GM12892 (cell line): ENCODE measurements at regions not wholly inside any gene's neighbourhood (a gene's known extent, or its start where the extent isn't known, plus 50 kb on each side); places are given as distances from the start of the nearest gene placed in this dataset.
"Not testable (repeated sequence)": the region's sequence is repeated elsewhere in the genome, so short reads cannot be mapped to it uniquely, and the experiment has no call there.

Source experiments
- DNase-seq: peaks from one replicate; pipeline ENCODE4 v3.0.0; 2011; ENCODE audit not compliant: insufficient read length
- FAIRE-seq: peaks from 2 replicates; lab custom pipeline; 2011; peaks lifted over from hg19 to GRCh38; lab: Jason Lieb, UNC
- POLR2A ChIP-seq: IDR thresholded peaks from 2 replicates; pipeline ENCODE4 v1.6.1; 2011; ENCODE audit warnings: low read depth, low read length, control low read depth
- POLR2AphosphoS5 ChIP-seq: IDR thresholded peaks from 2 replicates; pipeline ENCODE4 v1.6.1; 2011; ENCODE audit warnings: low read depth, low read length, control low read depth
- TAF1 ChIP-seq: IDR thresholded peaks from 2 replicates; pipeline ENCODE4 v1.6.1; 2011; ENCODE audit warnings: low read depth, mild to moderate bottlenecking, control low read depth, low read length, borderline replicate concordance

DNA sequence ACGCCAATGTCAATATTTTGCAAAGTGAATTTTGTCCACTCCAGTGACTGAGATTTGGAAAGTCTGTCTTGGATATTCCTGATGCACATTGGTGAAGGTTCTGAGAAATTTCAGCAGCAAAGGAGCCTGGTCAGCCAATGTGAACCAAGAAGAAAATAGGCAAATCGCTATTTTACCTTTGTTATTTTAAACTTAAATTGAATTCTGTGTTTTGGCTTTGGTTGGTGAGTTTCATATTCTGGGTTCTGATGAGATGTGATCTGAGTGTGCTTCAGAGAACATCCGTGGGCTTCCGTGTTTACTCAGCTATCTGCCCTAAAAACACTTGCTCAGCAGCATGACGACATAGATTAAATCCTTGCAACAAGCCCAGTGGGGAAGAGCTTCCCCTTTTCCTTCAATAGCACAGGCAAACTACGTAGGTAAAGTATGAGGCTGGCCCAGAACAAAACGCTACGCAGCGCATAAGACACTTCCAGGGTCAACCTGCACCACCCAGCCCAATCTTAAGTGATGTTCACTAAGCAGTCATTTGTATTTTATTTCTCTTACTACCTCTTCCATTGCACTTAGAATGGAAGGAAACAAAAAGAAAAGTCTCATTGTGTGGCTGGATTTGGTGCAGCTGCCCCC is 176.4 kb upstream of the KAZN start:
- no peak for FAIRE-seq
- TF ChIP-seq TAF1 (no peak), POLR2A (no peak), POLR2AphosphoS5 (no peak)
- no peak for DNase-seq

DNA sequence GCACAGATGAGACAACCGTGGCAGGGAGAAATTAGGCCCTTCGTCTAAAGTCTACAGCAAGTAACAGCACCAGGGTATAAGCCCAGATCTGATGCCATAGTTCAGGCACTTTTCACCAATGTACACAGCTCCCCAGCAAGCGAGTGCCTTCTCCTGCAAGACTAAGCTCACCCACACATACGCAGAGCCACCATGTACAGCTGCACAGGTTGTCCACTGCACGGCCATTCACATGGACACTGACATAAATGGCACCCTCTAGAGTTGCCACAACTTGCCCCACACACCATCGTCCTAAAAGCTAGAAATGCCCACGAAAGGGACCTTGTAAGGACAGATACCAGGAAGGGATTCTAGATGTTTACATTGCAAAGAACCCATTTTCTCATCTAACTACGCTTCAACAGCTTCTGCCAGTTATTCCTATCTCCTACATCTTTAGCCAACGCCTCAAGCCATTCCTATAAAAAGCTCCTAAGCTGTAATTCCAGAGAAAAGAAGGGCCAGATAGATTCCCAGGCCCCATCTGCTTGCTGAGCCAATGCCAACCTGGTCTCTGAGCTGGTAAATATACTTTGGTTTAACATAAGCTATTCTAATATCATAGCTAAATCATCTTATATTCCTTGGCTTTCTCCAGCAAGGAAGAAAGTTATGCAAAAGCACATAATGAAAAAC is 174.0 kb upstream of the KAZN start:
- no peak for TF ChIP-seq POLR2AphosphoS5
- no peak for TF ChIP-seq POLR2A
- no peak for TF ChIP-seq TAF1
- FAIRE-seq (no peak), DNase-seq (no peak)

DNA sequence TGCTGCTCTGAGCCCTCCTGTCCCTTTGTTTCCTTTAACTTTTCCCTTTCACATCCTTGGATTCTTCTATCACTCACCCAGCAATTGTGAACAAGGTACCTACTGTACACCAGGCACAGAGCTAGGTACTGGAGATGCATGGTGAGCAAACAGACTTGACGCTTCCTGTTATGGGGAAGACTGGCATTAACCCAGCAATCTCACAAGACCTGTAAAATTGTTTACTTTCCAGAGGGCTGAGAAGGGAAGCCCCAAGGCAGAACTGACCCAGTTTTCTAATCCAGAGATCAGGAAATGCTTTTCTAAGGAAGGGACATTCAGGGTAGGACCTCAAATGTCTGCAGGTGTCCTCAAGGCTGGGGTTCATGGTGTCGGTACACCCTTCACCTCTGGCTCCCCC is 171.6 kb upstream of the KAZN start:
- TF ChIP-seq POLR2A (no peak), POLR2AphosphoS5 (no peak), TAF1 (no peak)
- DNase-seq (no peak), FAIRE-seq (no peak)

DNA sequence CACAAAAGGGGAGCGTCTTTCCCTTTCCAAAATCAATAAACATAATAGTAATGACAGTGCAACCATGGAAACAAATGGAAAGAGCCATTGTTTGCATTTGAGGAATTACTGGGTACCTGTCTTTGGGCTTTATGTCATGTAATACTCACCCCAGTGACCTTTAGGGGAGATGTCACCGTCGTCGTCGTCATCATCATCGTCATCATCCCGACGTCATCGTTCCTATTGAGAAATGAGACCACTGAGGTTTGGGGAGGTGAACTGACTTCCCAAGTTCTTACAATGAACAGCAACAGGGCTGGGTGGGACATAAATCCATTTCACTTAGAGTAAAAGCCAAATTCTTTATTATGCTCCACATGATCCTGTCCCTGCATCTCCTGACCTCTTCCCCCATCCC is 168.9 kb upstream of the KAZN start:
- no peak for FAIRE-seq
- no peak for DNase-seq
- TF ChIP-seq POLR2A (no peak), POLR2AphosphoS5 (no peak), TAF1 (no peak)

GRCh38 chr1:14432728-14433127 is 165.8 kb upstream of the KAZN start:
- DNase-seq, FAIRE-seq: not testable (repeated sequence)

GRCh38 chr1:14435368-14436023 is 163.0 kb upstream of the KAZN start:
- DNase-seq (no peak), FAIRE-seq (no peak)
- no peak for TF ChIP-seq TAF1
- TF ChIP-seq POLR2A = no peak
- no peak for TF ChIP-seq POLR2AphosphoS5

DNA sequence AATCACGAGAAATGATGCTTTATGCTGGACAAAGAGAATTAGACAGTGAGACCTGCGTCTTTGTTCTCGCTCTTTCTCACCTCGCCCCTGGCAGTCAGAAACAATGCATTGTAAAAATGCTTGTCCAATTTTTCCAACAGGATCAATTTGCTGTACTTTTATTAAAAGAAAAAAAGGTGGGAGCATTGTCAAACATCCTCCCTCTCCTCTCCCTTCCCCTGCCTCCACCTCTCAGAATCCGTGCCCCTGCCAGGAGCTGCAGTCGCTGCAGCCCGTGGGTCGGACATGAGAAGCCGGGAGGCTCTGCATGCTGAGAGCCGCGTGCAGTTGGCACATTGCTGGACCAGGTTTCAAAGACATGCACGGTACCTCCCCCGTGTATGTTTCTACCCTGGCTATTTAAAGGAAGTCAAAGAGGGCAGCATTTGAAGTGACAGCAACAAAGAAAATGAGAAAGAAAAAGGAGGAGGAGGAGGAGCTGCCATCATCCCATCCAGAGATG is 161.0 kb upstream of the KAZN start:
- FAIRE-seq = no peak
- no peak for DNase-seq
- TF ChIP-seq TAF1 (no peak), POLR2A (no peak), POLR2AphosphoS5 (no peak)

- TF ChIP-seq POLR2AphosphoS5 (no peak), TAF1 (no peak), POLR2A (no peak)
- no peak for FAIRE-seq
- DNase-seq = no peak
These were observed 160.2 kb upstream of the KAZN start for GRCh38 chr1:14438127-14438769.

- FAIRE-seq (no peak), DNase-seq (no peak)
- TF ChIP-seq TAF1 (no peak), POLR2A (no peak), POLR2AphosphoS5 (no peak)
These were observed 159.5 kb upstream of the KAZN start for GRCh38 chr1:14439015-14439414.

DNA sequence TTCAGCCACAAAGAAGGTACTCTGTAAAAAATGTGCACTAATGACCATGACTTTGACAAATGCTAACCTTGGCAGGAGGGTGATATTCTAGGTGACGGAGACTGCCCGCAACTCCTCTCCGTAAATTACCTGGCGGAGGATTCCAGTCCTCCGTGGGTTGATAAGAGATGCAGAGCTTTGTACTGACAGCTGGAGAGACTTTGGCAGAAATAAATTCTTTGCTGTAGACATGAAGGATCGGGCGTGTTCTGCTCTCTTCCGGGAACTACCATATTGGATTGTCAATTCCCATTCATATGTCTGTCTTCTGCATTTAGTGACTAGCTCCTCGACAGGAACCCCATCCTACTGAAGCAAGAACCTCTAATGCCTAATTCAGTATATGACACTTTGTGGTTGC is 158.3 kb upstream of the KAZN start:
- DNase-seq (no peak), FAIRE-seq (no peak)
- TF ChIP-seq POLR2A (no peak), TAF1 (no peak), POLR2AphosphoS5 (no peak)

- TF ChIP-seq POLR2AphosphoS5 (no peak), TAF1 (no peak), POLR2A (no peak)
- DNase-seq (no peak), FAIRE-seq (no peak)
These were observed 157.8 kb upstream of the KAZN start for GRCh38 chr1:14440731-14441130.
